PC-3 (cell line): ENCODE measurements at regions not wholly inside any gene's neighbourhood (a gene's known extent, or its start where the extent isn't known, plus 50 kb on each side); places are given as distances from the start of the nearest gene placed in this dataset.
"Not testable (repeated sequence)": the region's sequence is repeated elsewhere in the genome, so short reads cannot be mapped to it uniquely, and the experiment has no call there.

Source experiments
- ATAC-seq: fragments of 200-7000 bp; cut with Tn5 transposase; 2 replicates; pipeline ENCODE4 v1.9.1; 2020; ENCODE audit warnings: mild to moderate bottlenecking, moderate library complexity
- BruUV-seq: library from RNA; stranded (reverse); fragments of 400-500 nt; replicated peaks from 2 replicates; lab custom pipeline; 2021; lab: Mats Ljungman, UMichigan
- CTCF ChIA-PET: fragments of 300-600 bp; sonication (Branson Sonifier 250); formaldehyde crosslinking; loops from one replicate; lab custom pipeline; 2022; ENCODE audit warnings: antibody characterized with exemption; lab: Charles Lee
- POLR2A ChIA-PET: fragments of 300-600 bp; sonication (Branson Sonifier 250); formaldehyde crosslinking; loops from one replicate; lab custom pipeline; 2022; ENCODE audit warnings: antibody characterized with exemption; ENCODE audit not compliant: unreplicated experiment; lab: Charles Lee
- DNase-seq: peaks from one replicate; pipeline ENCODE4 v3.0.0-alpha.2; 2015
- H2AFZ ChIP-seq: fragments of 300-600 bp; sonication (generic); 2 replicates; pipeline ENCODE4 v1.6.0; 2016; ENCODE audit warnings: antibody characterized with exemption, low read length
- H3F3A ChIP-seq: fragments of 300-600 bp; sonication (generic); one replicate; pipeline ENCODE4 v1.6.0; 2017; ENCODE audit warnings: antibody characterized with exemption, low read length, control low read depth, mild to moderate bottlenecking; ENCODE audit not compliant: unreplicated experiment
- H3K27ac ChIP-seq: fragments of 300-600 bp; sonication (generic); 2 replicates; pipeline ENCODE4 v1.5.1; 2016; ENCODE audit warnings: mild to moderate bottlenecking, low read length
- H3K27me3 ChIP-seq: fragments of 300-600 bp; sonication (generic); 2 replicates; pipeline ENCODE4 v1.6.1; 2016; ENCODE audit warnings: low read length, mixed read lengths
- H3K36me3 ChIP-seq: fragments of 300-600 bp; sonication (generic); 2 replicates; pipeline ENCODE4 v1.6.1; 2016; ENCODE audit warnings: low read depth, mixed run types, low read length, mixed read lengths
- H3K4me1 ChIP-seq: fragments of 300-600 bp; sonication (generic); 2 replicates; pipeline ENCODE4 v1.5.1; 2016; ENCODE audit warnings: low read length; ENCODE audit not compliant: insufficient read depth
- H3K4me2 ChIP-seq: fragments of 300-600 bp; sonication (generic); 2 replicates; pipeline ENCODE4 v1.6.0; 2016; ENCODE audit warnings: low read length
- H3K4me3 ChIP-seq: fragments of 300-600 bp; sonication (generic); 2 replicates; pipeline ENCODE4 v1.5.1; 2016; ENCODE audit warnings: mild to moderate bottlenecking, low read length, mixed read lengths
- H3K79me2 ChIP-seq: fragments of 300-600 bp; sonication (generic); 2 replicates; pipeline ENCODE4 v1.6.1; 2017; ENCODE audit warnings: low read length, mixed read lengths
- H3K9ac ChIP-seq: fragments of 300-600 bp; sonication (generic); 2 replicates; pipeline ENCODE4 v1.6.0; 2016; ENCODE audit warnings: mild to moderate bottlenecking, low read length
- H3K9me2 ChIP-seq: fragments of 300-600 bp; sonication (generic); replicated peaks from 2 replicates; pipeline ENCODE4 v1.6.1; 2016; ENCODE audit warnings: mixed run types, low read length, mixed read lengths
- H3K9me3 ChIP-seq: fragments of 300-600 bp; sonication (generic); 2 replicates; pipeline ENCODE4 v1.6.1; 2016; ENCODE audit warnings: low read length, mixed read lengths
- H4K20me1 ChIP-seq: fragments of 300-600 bp; sonication (generic); 2 replicates; pipeline ENCODE4 v1.6.1; 2016; ENCODE audit warnings: low read length, mixed read lengths
- CTCF ChIP-seq: fragments of 300-600 bp; sonication (generic); conservative IDR thresholded peaks from 2 replicates; pipeline ENCODE4 v1.5.1; 2017; ENCODE audit warnings: antibody characterized with exemption, low read depth, mild to moderate bottlenecking, low read length
- EZH2 ChIP-seq: fragments of 300-600 bp; sonication (generic); IDR thresholded peaks from one replicate; pipeline ENCODE4 v1.6.1; 2017; ENCODE audit warnings: antibody characterized with exemption, mild to moderate bottlenecking, low read length; ENCODE audit not compliant: unreplicated experiment
- EZH2phosphoT487 ChIP-seq: fragments of 300-600 bp; sonication (generic); IDR thresholded peaks from 2 replicates; pipeline ENCODE4 v1.6.1; 2018; ENCODE audit warnings: mild to moderate bottlenecking, antibody characterized with exemption, low read length, borderline replicate concordance
- intact Hi-C: fragments of 100-400 bp; cut with micrococcal nuclease; formaldehyde crosslinking; loops from 2 replicates; pipeline ENCODE4 v1.9.0; 2023

- CTCF ChIA-PET = no interaction called here
- no TSS peak for BruUV-seq
Observed at GRCh38 chr15:39517122-39517855, 63.6 kb upstream of the THBS1 start.

GRCh38 chr15:39523968-39524367 is 56.9 kb upstream of the THBS1 start:
- H4K20me1 ChIP-seq, H3K36me3 ChIP-seq, H3K4me2 ChIP-seq, H3K4me3 ChIP-seq, H3K9me2 ChIP-seq, POLR2A ChIA-PET, ATAC-seq, H3K4me1 ChIP-seq, intact Hi-C loops, BruUV-seq, H2AFZ ChIP-seq, DNase-seq, H3K79me2 ChIP-seq, H3K27me3 ChIP-seq, H3F3A ChIP-seq, H3K27ac ChIP-seq, H3K9me3 ChIP-seq, H3K9ac ChIP-seq: not testable (repeated sequence)
- CTCF ChIA-PET = interaction anchor here (0.5 kb wide), 1 partner anchor 20 kb away, joined by 3 read pairs; no protein-coding TSS in a partner anchor

More at GRCh38 chr15:39517122-39517855, 63.6 kb upstream of the THBS1 start:
- no peaks in the 10 kb centered on the region for H3K4me1 ChIP-seq
- TF ChIP-seq EZH2 = no peak
- TF ChIP-seq CTCF = no peak
- TF ChIP-seq EZH2phosphoT487 = no peak
- no peaks in the 10 kb centered on the region for H3K9me2 ChIP-seq
- no peak overlapping the region for H2AFZ ChIP-seq
- H3K27ac ChIP-seq = no peak overlapping the region
- DNase-seq (no peak), ATAC-seq (no peak)
- intact Hi-C loops = no loop called here
- no peak overlapping the region for H3K9ac ChIP-seq
- H3K4me2 ChIP-seq = no peak overlapping the region
- H4K20me1 ChIP-seq = no peaks in the 10 kb centered on the region
- no peaks in the 10 kb centered on the region for H3K79me2 ChIP-seq
- POLR2A ChIA-PET = no interaction called here
- no peaks in the 10 kb centered on the region for H3K27me3 ChIP-seq
- no peaks in the 10 kb centered on the region for H3K9me3 ChIP-seq
- H3K4me3 ChIP-seq = no peak overlapping the region
- H3K36me3 ChIP-seq = no peaks in the 10 kb centered on the region
- no peaks in the 10 kb centered on the region for H3F3A ChIP-seq

- no peak overlapping the region for H3K27ac ChIP-seq
- intact Hi-C loops = no loop called here
- H3K9ac ChIP-seq = no peak overlapping the region
- TF ChIP-seq EZH2phosphoT487 = no peak
- no peak for TF ChIP-seq EZH2
- no peak for TF ChIP-seq CTCF
- DNase-seq (no peak), ATAC-seq (no peak)
- no peak overlapping the region for H2AFZ ChIP-seq
- no peak overlapping the region for H3K4me2 ChIP-seq
- no peaks in the 10 kb centered on the region for H3K79me2 ChIP-seq
- H3K36me3 ChIP-seq = no peaks in the 10 kb centered on the region
- H3K9me2 ChIP-seq = no peaks in the 10 kb centered on the region
- H3K4me1 ChIP-seq = no peaks in the 10 kb centered on the region
- H3K27me3 ChIP-seq = no peaks in the 10 kb centered on the region
- H4K20me1 ChIP-seq = no peaks in the 10 kb centered on the region
- no peak overlapping the region for H3K4me3 ChIP-seq
- no TSS peak for BruUV-seq
- no peaks in the 10 kb centered on the region for H3K9me3 ChIP-seq
- ChIA-PET POLR2A (no interaction called here), CTCF (no interaction called here)
- no peaks in the 10 kb centered on the region for H3F3A ChIP-seq
Observed at GRCh38 chr15:39529457-39529856, 51.4 kb upstream of the THBS1 start.
